BJ (cell line): ENCODE measurements at regions not wholly inside any gene's neighbourhood (a gene's known extent, or its start where the extent isn't known, plus 50 kb on each side); places are given as distances from the start of the nearest gene placed in this dataset.
"Not testable (repeated sequence)": the region's sequence is repeated elsewhere in the genome, so short reads cannot be mapped to it uniquely, and the experiment has no call there.

Experiments
- CTCF ChIA-PET: fragments of 350-600 bp; formaldehyde crosslinking; extraction: SDS; loops from one replicate; lab custom pipeline; 2021; ENCODE audit warnings: antibody characterized with exemption, inconsistent platforms; lab: Yijun Ruan, JAX
- POLR2A ChIA-PET: fragments of 300-600 bp; sonication (Branson Sonifier 250); formaldehyde crosslinking; extraction: SDS; loops from one replicate; lab custom pipeline; 2021; ENCODE audit warnings: antibody characterized with exemption; lab: Charles Lee
- DNase-seq: peaks from one replicate; pipeline ENCODE4 v3.0.0-alpha.2; 2011; ENCODE audit warnings: low read depth
- H3K27me3 ChIP-seq: 2 replicates; pipeline ENCODE4 v1.6.0; 2011; ENCODE audit warnings: low read length; ENCODE audit not compliant: control insufficient read depth, insufficient read depth
- H3K36me3 ChIP-seq: 2 replicates; pipeline ENCODE4 v1.5.1; 2011; ENCODE audit warnings: low read length; ENCODE audit not compliant: control insufficient read depth, insufficient read depth
- H3K4me3 ChIP-seq: 2 replicates; pipeline ENCODE4 v1.5.1; 2011; ENCODE audit warnings: low read depth, mild to moderate bottlenecking, control low read depth, low read length
- TF ChIP-seq, protein P1 (sequence below): IDR thresholded peaks from 2 replicates; pipeline ENCODE4 v1.5.1; 2011; ENCODE audit warnings: low read depth, mild to moderate bottlenecking, control low read depth, inconsistent platforms, low read length, moderate library complexity; ENCODE audit not compliant: insufficient read depth

DNA sequence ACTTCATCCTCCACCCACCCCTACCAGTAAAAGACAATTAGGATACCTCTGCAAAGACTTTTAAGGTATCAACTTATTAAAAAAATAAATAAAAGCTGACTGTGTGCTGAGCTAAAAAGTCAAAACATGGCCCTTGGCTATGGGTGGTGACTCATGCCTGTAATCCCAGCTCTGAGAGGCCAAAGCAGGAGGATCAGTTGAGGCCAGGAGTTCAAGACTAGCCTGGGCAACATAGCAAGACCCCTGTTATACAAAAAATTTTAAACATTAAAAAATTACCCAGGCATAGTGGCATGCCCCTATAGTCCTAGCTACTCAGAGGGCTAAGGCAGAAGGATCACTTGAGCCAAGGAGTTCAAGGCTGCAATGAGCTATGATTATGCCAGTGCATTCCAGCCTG is 110.8 kb upstream of the FOXN2 start:
- Histone ChIP-seq H3K27me3 (no peaks in the 10 kb centered on the region), H3K4me3 (no peak overlapping the region), H3K36me3 (no peaks in the 10 kb centered on the region)
- ChIA-PET CTCF (no interaction called here), POLR2A (no interaction called here)
- TF ChIP-seq, protein P1, sequence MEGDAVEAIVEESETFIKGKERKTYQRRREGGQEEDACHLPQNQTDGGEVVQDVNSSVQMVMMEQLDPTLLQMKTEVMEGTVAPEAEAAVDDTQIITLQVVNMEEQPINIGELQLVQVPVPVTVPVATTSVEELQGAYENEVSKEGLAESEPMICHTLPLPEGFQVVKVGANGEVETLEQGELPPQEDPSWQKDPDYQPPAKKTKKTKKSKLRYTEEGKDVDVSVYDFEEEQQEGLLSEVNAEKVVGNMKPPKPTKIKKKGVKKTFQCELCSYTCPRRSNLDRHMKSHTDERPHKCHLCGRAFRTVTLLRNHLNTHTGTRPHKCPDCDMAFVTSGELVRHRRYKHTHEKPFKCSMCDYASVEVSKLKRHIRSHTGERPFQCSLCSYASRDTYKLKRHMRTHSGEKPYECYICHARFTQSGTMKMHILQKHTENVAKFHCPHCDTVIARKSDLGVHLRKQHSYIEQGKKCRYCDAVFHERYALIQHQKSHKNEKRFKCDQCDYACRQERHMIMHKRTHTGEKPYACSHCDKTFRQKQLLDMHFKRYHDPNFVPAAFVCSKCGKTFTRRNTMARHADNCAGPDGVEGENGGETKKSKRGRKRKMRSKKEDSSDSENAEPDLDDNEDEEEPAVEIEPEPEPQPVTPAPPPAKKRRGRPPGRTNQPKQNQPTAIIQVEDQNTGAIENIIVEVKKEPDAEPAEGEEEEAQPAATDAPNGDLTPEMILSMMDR: no peak
- no peak for DNase-seq

DNA sequence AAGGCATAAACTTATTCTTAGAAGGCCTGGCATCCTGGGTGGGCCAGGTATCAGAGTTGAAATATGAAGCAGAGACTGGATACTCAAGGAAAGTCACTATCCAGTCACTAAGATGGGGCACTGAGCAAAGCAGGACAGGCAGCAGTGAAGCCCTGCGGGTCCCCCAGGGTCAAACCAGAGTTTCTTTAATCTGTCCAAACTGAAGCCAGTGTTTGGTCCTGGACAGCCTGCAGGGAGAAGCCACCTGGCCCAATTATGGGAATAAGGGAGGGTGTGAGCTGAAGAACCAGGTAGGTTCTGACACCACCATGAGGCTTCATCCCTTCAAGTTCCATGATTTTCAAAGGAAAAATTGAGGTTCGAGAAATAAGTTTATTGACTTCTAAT is 109.7 kb upstream of the FOXN2 start:
- DNase-seq: no peak
- no peak overlapping the region for H3K4me3 ChIP-seq
- POLR2A ChIA-PET: no interaction called here
- no peaks in the 10 kb centered on the region for H3K27me3 ChIP-seq
- CTCF ChIA-PET: no interaction called here
- H3K36me3 ChIP-seq: no peaks in the 10 kb centered on the region
- TF ChIP-seq, protein P1: no peak

DNA sequence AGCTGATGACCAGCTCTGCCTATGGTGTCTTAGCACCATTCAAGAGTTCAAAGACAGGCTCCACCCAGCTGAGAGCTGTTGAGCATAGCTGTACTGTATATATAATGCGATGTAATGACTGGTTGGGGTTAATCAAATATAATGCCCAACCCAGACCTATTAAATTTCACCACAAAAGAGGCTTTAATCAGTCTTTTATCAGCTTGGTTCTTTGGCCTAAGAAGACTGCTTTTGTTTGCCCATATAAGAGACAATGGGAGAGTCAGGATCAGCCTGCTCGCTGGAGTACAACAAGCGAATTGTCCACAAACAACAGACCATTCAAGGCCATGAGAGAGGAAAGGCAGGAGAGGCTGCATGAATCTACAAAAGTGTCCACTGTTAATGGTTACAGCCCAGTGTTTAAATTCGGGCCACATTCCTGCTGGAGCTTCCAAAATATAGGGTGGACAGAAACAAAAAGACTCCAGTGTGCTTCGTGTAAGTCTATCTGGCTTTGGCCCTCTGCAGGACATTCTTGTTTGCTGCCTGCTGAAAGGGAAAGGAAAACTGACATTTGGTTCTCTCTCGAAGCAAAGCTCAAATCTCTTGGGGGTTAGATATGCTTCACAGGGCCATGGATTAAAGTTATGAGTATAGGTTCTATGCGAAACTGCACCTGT is 109.2 kb upstream of the FOXN2 start:
- H3K4me3 ChIP-seq: no peak overlapping the region
- H3K27me3 ChIP-seq: no peaks in the 10 kb centered on the region
- TF ChIP-seq, protein P1: peak; percentile 13; the same call in 1 of the 2 replicates
- ChIA-PET POLR2A (no interaction called here), CTCF (no interaction called here)
- no peaks in the 10 kb centered on the region for H3K36me3 ChIP-seq
- no peak for DNase-seq

DNA sequence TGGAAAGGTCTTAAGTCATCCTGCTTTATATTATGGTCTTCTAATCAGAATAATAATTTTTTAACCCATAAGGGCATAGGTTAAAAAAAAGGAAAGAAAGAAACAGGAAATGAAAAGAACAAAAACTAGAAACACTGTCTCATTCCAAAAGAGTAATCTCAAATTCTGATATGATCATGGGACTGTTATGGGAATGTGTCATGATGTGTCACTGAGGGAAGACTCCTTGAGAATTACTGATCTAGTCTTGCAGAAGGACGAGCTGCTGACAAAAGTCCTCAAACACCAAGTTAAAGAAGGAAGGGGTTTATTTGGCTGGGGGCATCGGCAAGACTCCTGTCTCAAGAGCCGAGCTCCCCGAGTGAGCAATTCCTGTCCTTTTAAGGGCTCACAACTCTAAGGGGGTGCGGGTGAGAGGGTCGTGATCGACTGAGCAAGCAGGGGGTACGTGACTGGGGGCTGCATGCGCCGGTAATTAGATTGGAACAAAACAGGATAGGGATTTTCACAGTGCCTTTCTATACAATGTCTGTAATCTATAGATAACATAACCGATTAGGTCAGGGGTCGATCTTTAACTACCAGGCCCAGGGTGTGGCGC is 108.3 kb upstream of the FOXN2 start:
- H3K4me3 ChIP-seq, DNase-seq, POLR2A ChIA-PET, H3K27me3 ChIP-seq, H3K36me3 ChIP-seq: not testable (repeated sequence)
- CTCF ChIA-PET: interaction anchor here (1.5 kb wide), 1 partner anchor 15 kb away, joined by 3 read pairs; no protein-coding TSS in a partner anchor

DNA sequence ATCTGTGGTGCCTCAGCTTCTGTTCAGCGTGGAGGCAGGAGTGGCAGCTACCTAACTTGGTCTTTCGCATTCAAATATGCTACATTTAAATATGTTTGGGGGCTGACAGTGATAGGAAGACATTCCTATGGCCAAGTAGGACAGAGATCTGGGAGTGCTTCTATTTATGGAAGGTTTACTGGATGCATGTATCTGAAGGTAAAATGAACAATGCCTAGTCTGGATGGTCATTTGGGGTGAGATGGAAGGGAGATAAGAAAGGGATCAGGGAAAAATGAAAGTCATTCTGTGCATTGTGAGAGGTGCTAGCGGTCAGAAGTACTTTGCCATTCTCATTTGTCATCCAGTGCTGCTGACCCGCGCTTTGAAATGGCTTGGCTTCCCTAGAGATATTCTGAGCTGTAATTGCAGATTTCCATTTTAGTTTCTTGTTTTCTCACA is 107.3 kb upstream of the FOXN2 start:
- CTCF ChIA-PET: interaction anchor here (1.5 kb wide), 1 partner anchor 16 kb away, joined by 3 read pairs; no protein-coding TSS in a partner anchor
- TF ChIP-seq, protein P1: no peak
- POLR2A ChIA-PET: no interaction called here

More for the DNA sequence above, 107.3 kb upstream of the FOXN2 start:
- Histone ChIP-seq H3K27me3 (no peaks in the 10 kb centered on the region), H3K36me3 (no peaks in the 10 kb centered on the region), H3K4me3 (no peak overlapping the region)
- DNase-seq: no peak
